Kidney (tissue), 13 donors: ENCODE measurements at regions not wholly inside any gene's neighbourhood (a gene's known extent, or its start where the extent isn't known, plus 50 kb on each side); places are given as distances from the start of the nearest gene placed in this dataset.

Source experiments
- DNase-seq, 5 donors: peaks; one replicate each; pipeline ENCODE4 v3.0.0-alpha.2; 2013 to 2020
- FAIRE-seq: peaks from 2 replicates; lab custom pipeline; 2012; peaks lifted over from hg19 to GRCh38; lab: Jason Lieb, UNC
- H3K27ac ChIP-seq, 2 donors: one replicate each; pipeline ENCODE4 v1.7.0; 2013; ENCODE audit warnings: low read depth in 2 of 2, low read length in 2 of 2, inconsistent platforms in 1 of 2
- H3K27me3 ChIP-seq: one replicate; pipeline ENCODE4 v1.7.1; 2013; ENCODE audit warnings: low read length, inconsistent platforms; ENCODE audit not compliant: control insufficient read depth, insufficient read depth
- H3K36me3 ChIP-seq, 3 donors: one replicate each; pipeline versions ENCODE4 v1.7.0 to v1.7.1; 2013; ENCODE audit warnings: low read length in 3 of 3, control low read depth in 1 of 3, inconsistent platforms in 1 of 3; ENCODE audit not compliant: insufficient read depth in 3 of 3, control insufficient read depth in 2 of 3
- H3K4me1 ChIP-seq, 3 donors: one replicate each; pipeline versions ENCODE4 v1.7.0 to v1.7.1; 2013; ENCODE audit warnings: low read length in 3 of 3, inconsistent platforms in 1 of 3, low read depth in 1 of 3; ENCODE audit not compliant: control insufficient read depth in 2 of 3, insufficient read depth in 2 of 3
- H3K4me3 ChIP-seq, 3 donors: one replicate each; pipeline versions ENCODE4 v1.7.0 to v1.8.1; 2013; ENCODE audit warnings: low read length in 3 of 3, control low read depth in 1 of 3, inconsistent platforms in 1 of 3
- H3K9ac ChIP-seq, 3 donors: one replicate each; pipeline versions ENCODE4 v1.7.0 to v1.7.1; 2013; ENCODE audit warnings: low read length in 3 of 3, control low read depth in 1 of 3, inconsistent platforms in 1 of 3
- H3K9me3 ChIP-seq, 3 donors: one replicate each; pipeline versions ENCODE4 v1.7.0 to v1.7.1; 2013; ENCODE audit warnings: low read length in 3 of 3, control low read depth in 1 of 3, inconsistent platforms in 1 of 3; ENCODE audit not compliant: control insufficient read depth in 2 of 3, insufficient read depth in 1 of 3
- CTCF ChIP-seq: IDR thresholded peaks from 3 replicates; pipeline ENCODE4 v1.5.1; 2012; ENCODE audit warnings: mild to moderate bottlenecking, moderate library complexity, borderline replicate concordance; ENCODE audit not compliant: insufficient read depth; ENCODE audit errors: extremely low read depth
- intact Hi-C: fragments of 100-400 bp; cut with DNase I; formaldehyde crosslinking; loops from one replicate; pipeline ENCODE4 v1.11.1; 2022
- donor health status: control.
- donor health status: control.
- donor health status: control.
- donor health status: control.
- donor health status: control.
- donor health status: DM: yes; HTN: yes; CAD: no.
- donor health status: Normal renal cell carcinoma (clear cell type).

GRCh38 chr6:144479991-144480390, 194.9 kb downstream of the UTRN start:
- intact Hi-C loops = loop anchor here (10.0 kb wide), 1 partner anchor 175 kb away; no protein-coding TSS in a partner anchor
- H3K9ac ChIP-seq = no peak overlapping the region
- H3K36me3 ChIP-seq = peaks cover 0 to 4% (median 3%) of the 10 kb centered on the region in 3 donors

GRCh38 chr6:144480473-144480872, 195.3 kb downstream of the UTRN start:
- Histone ChIP-seq H3K27me3 (no peaks in the 10 kb centered on the region), H3K4me3 (no peak overlapping the region), H3K36me3 (peaks cover 2 to 4% (median 4%) of the 10 kb centered on the region in 3 donors), H3K27ac (no peak overlapping the region), H3K9me3 (no peaks in the 10 kb centered on the region), H3K4me1 (no peaks in the 10 kb centered on the region), H3K9ac (no peak overlapping the region)
- intact Hi-C loops = no loop called here
- DNase-seq (no peak), FAIRE-seq (no peak)
- no peak for TF ChIP-seq CTCF

More at GRCh38 chr6:144479991-144480390, 194.9 kb downstream of the UTRN start:
- FAIRE-seq (no peak), DNase-seq (no peak)
- Histone ChIP-seq H3K4me3 (no peak overlapping the region), H3K9me3 (no peaks in the 10 kb centered on the region), H3K4me1 (no peaks in the 10 kb centered on the region), H3K27me3 (no peaks in the 10 kb centered on the region), H3K27ac (no peak overlapping the region)
- no peak for TF ChIP-seq CTCF

GRCh38 chr6:144481527-144481926, 196.4 kb downstream of the UTRN start:
- no peaks in the 10 kb centered on the region for H3K9me3 ChIP-seq
- H3K27ac ChIP-seq = no peak overlapping the region
- peaks cover 2 to 9% (median 9%) of the 10 kb centered on the region in 3 donors for H3K36me3 ChIP-seq
- no peak overlapping the region for H3K9ac ChIP-seq
- no peaks in the 10 kb centered on the region for H3K4me1 ChIP-seq
- no peak for FAIRE-seq
- no peak for TF ChIP-seq CTCF
- H3K27me3 ChIP-seq = no peaks in the 10 kb centered on the region
- no peak overlapping the region for H3K4me3 ChIP-seq
- DNase-seq = no peak
- intact Hi-C loops = no loop called here

GRCh38 chr6:144482142-144482541, 197.0 kb downstream of the UTRN start:
- DNase-seq (peak; percentile 70 to 90 (median 82)), FAIRE-seq (peak; percentile 90)
- Histone ChIP-seq H3K27ac (no peak overlapping the region), H3K36me3 (peaks cover 2 to 9% (median 9%) of the 10 kb centered on the region in 3 donors), H3K9ac (no peak overlapping the region), H3K9me3 (no peaks in the 10 kb centered on the region), H3K4me3 (no peak overlapping the region), H3K4me1 (no peaks in the 10 kb centered on the region), H3K27me3 (no peaks in the 10 kb centered on the region)
- intact Hi-C loops = no loop called here
- peak; percentile 71 for TF ChIP-seq CTCF
